B cell (primary cell): ENCODE measurements at regions not wholly inside any gene's neighbourhood (a gene's known extent, or its start where the extent isn't known, plus 50 kb on each side); places are given as distances from the start of the nearest gene placed in this dataset.

Experiments
- ATAC-seq: fragments of 200-7000 bp; cut with Tn5 transposase; one replicate; pipeline ENCODE4 v1.10.0; 2021; ENCODE audit warnings: low read depth, mild to moderate bottlenecking, moderate number of reproducible peaks, moderate library complexity
- CTCF ChIA-PET: fragments of 350-600 bp; sonication (Branson Sonifier 250); formaldehyde crosslinking; loops from one replicate; lab custom pipeline; 2021; ENCODE audit warnings: antibody characterized with exemption, inconsistent platforms; lab: Charles Lee
- POLR2A ChIA-PET: fragments of 350-600 bp; sonication (Branson Sonifier 250); formaldehyde crosslinking; loops from one replicate; lab custom pipeline; 2021; ENCODE audit warnings: antibody characterized with exemption; lab: Charles Lee
- DNase-seq: peaks from one replicate; pipeline ENCODE4 v3.0.0; 2013
- H2AFZ ChIP-seq: 2 replicates; pipeline ENCODE4 v1.6.1; 2012; ENCODE audit warnings: mild to moderate bottlenecking, low read depth, low read length; ENCODE audit not compliant: insufficient read depth, poor library complexity, severe bottlenecking
- H3K27ac ChIP-seq, 2 donors: 1 replicate in 1 of 2; 2 replicates in 1 of 2; pipeline ENCODE4 v1.5.1; 2012 to 2013; ENCODE audit warnings: low read length in 2 of 2, mild to moderate bottlenecking in 2 of 2, moderate library complexity in 1 of 2
- H3K27me3 ChIP-seq, 4 experiments: fragments of 200-600 bp in 1 of 4; sonication (generic) in 1 of 4; replicated peaks in 1 of 4; 1 replicate in 2 of 4; 2 replicates in 2 of 4; pipeline versions ENCODE4 v1.6.1 to v1.7.0; 2013 to 2016; ENCODE audit warnings: low read length in 3 of 4, mild to moderate bottlenecking in 2 of 4, mixed read lengths in 1 of 4, moderate library complexity in 1 of 4; ENCODE audit not compliant: insufficient read depth in 4 of 4, control insufficient read depth in 3 of 4; ENCODE audit errors: control extremely low read depth in 1 of 4
- H3K36me3 ChIP-seq, 2 experiments: replicated peaks in 1 of 2; 1 replicate in 1 of 2; 2 replicates in 1 of 2; pipeline versions ENCODE4 v1.6.1 to v1.7.1; 2013; ENCODE audit warnings: low read length in 1 of 2; ENCODE audit not compliant: insufficient read depth in 2 of 2, control insufficient read depth in 1 of 2; ENCODE audit errors: control extremely low read depth in 1 of 2, extremely low read depth in 1 of 2
- H3K4me1 ChIP-seq, 2 donors: fragments of 200-600 bp in 1 of 2; sonication (generic) in 1 of 2; 1 replicate in 1 of 2; 2 replicates in 1 of 2; pipeline versions ENCODE4 v1.5.1 to v1.6.1; 2013 to 2017; ENCODE audit warnings: low read length in 2 of 2; ENCODE audit not compliant: control insufficient read depth in 2 of 2, insufficient read depth in 2 of 2
- H3K4me2 ChIP-seq: replicated peaks from 2 replicates; pipeline ENCODE3; 2012; ENCODE audit warnings: mild to moderate bottlenecking, low read depth, low read length; ENCODE audit not compliant: poor library complexity, severe bottlenecking
- H3K4me3 ChIP-seq, 5 experiments: fragments of 200-600 bp in 1 of 5; sonication (generic) in 1 of 5; 1 replicate in 3 of 5; 2 replicates in 2 of 5; pipeline versions ENCODE4 v1.5.1 to v1.7.0; 2011 to 2016; ENCODE audit warnings: low read length in 4 of 5, mild to moderate bottlenecking in 4 of 5, low read depth in 2 of 5, control low read depth in 1 of 5, moderate library complexity in 1 of 5; ENCODE audit not compliant: insufficient read depth in 1 of 5; ENCODE audit errors: control extremely low read depth in 1 of 5, extremely low read depth in 1 of 5
- H3K79me2 ChIP-seq: fragments of 200-600 bp; sonication (generic); one replicate; pipeline ENCODE4 v1.6.0; 2016; ENCODE audit warnings: low read length; ENCODE audit not compliant: control insufficient read depth, insufficient read depth
- H3K9ac ChIP-seq: fragments of 200-600 bp; sonication (generic); 2 replicates; pipeline ENCODE4 v1.6.1; 2017; ENCODE audit warnings: mild to moderate bottlenecking, low read length, moderate library complexity
- H3K9me3 ChIP-seq, 3 donors: one replicate each; pipeline versions ENCODE4 v1.6.1 to v1.7.1; 2013; ENCODE audit warnings: low read length in 2 of 3; ENCODE audit not compliant: control insufficient read depth in 2 of 3, insufficient read depth in 1 of 3; ENCODE audit errors: control extremely low read depth in 1 of 3
- H4K20me1 ChIP-seq: 2 replicates; pipeline ENCODE4 v1.6.0; 2012; ENCODE audit warnings: mild to moderate bottlenecking, low read length; ENCODE audit not compliant: insufficient read depth, control insufficient read depth, poor library complexity, severe bottlenecking
- H3K27ac Mint-ChIP-seq: one replicate; pipeline ENCODE4 v1.8.0; 2021; ENCODE audit warnings: mixed read lengths
- H3K27me3 Mint-ChIP-seq: one replicate; pipeline ENCODE4 v1.8.0; 2021; ENCODE audit warnings: mixed read lengths
- H3K4me1 Mint-ChIP-seq: one replicate; pipeline ENCODE4 v1.8.0; 2021; ENCODE audit warnings: mixed read lengths
- H3K4me3 Mint-ChIP-seq: one replicate; pipeline ENCODE4 v1.8.0; 2021; ENCODE audit warnings: mixed read lengths
- H3K9me3 Mint-ChIP-seq: one replicate; pipeline ENCODE4 v1.8.0; 2022; ENCODE audit warnings: mixed read lengths; ENCODE audit not compliant: insufficient read depth
- CTCF ChIP-seq: fragments of 200-600 bp; IDR thresholded peaks from one replicate; pipeline ENCODE4 v1.8.0; 2022; ENCODE audit warnings: antibody characterized with exemption, mild to moderate bottlenecking
- EZH2 ChIP-seq: IDR thresholded peaks from 2 replicates; pipeline ENCODE4 v1.6.1; 2012; ENCODE audit warnings: borderline replicate concordance, low read depth, mild to moderate bottlenecking, moderate library complexity, low read length; ENCODE audit not compliant: insufficient read depth, poor library complexity, severe bottlenecking
- WGBS: methylation state at CpG from one replicate; pipeline ENCODE4 v1.1.5; 2013; ENCODE audit warnings: missing lambda C conversion rate; ENCODE audit not compliant: insufficient coverage; 5-methylcytosine and 5-hydroxymethylcytosine counted together
- intact Hi-C: fragments of 100-400 bp; cut with micrococcal nuclease; formaldehyde crosslinking; loops from one replicate; pipeline ENCODE4 v1.10.0; 2022

GRCh38 chr16:26993963-26994362 is 72.8 kb upstream of the C16orf82 start:
- H3K9ac ChIP-seq: no peak overlapping the region
- 65% methylated on average over 4 of the region's 5 CpGs for WGBS
- H4K20me1 ChIP-seq: no peaks in the 10 kb centered on the region
- peaks cover 31% of the 10 kb centered on the region for H3K27me3 Mint-ChIP-seq
- TF ChIP-seq CTCF (no peak), EZH2 (no peak)
- H3K4me3 Mint-ChIP-seq: no peak overlapping the region
- peaks cover 0 to 4% (median 1%) of the 10 kb centered on the region in 4 experiments for H3K27me3 ChIP-seq
- peaks cover 0 to 18% (median 10%) of the 10 kb centered on the region in 3 donors for H3K9me3 ChIP-seq
- H2AFZ ChIP-seq: no peak overlapping the region
- H3K4me1 ChIP-seq: no peaks in the 10 kb centered on the region
- H3K36me3 ChIP-seq: no peaks in the 10 kb centered on the region
- no peaks in the 10 kb centered on the region for H3K4me1 Mint-ChIP-seq
- H3K9me3 Mint-ChIP-seq: peaks cover 6% of the 10 kb centered on the region
- CTCF ChIA-PET: no interaction called here
- no peak for DNase-seq
- H3K27ac Mint-ChIP-seq: no peak overlapping the region
- intact Hi-C loops: no loop called here
- H3K4me3 ChIP-seq: no peak overlapping the region
- POLR2A ChIA-PET: no interaction called here
- ATAC-seq: no peak
- H3K79me2 ChIP-seq: no peaks in the 10 kb centered on the region
- no peak overlapping the region for H3K4me2 ChIP-seq
- H3K27ac ChIP-seq: no peak overlapping the region

GRCh38 chr16:26995522-26995921 is 71.2 kb upstream of the C16orf82 start:
- Histone ChIP-seq H4K20me1 (no peaks in the 10 kb centered on the region), H3K4me2 (no peak overlapping the region), H3K4me3 (no peak overlapping the region), H3K79me2 (no peaks in the 10 kb centered on the region), H3K36me3 (no peaks in the 10 kb centered on the region), H3K9me3 (peaks cover 0 to 18% (median 10%) of the 10 kb centered on the region in 3 donors), H3K4me1 (no peaks in the 10 kb centered on the region), H2AFZ (no peak overlapping the region), H3K9ac (no peak overlapping the region), H3K27ac (no peak overlapping the region), H3K27me3 (peaks cover 0 to 5% (median 2%) of the 10 kb centered on the region in 4 experiments)
- no peak for ATAC-seq
- no peak for TF ChIP-seq CTCF
- no peak for TF ChIP-seq EZH2
- intact Hi-C loops: no loop called here
- peaks cover 38% of the 10 kb centered on the region for H3K27me3 Mint-ChIP-seq
- POLR2A ChIA-PET: no interaction called here
- peaks cover 6% of the 10 kb centered on the region for H3K9me3 Mint-ChIP-seq
- DNase-seq: no peak
- no peaks in the 10 kb centered on the region for H3K4me1 Mint-ChIP-seq
- no peak overlapping the region for H3K4me3 Mint-ChIP-seq
- WGBS: 74% methylated on average over 4 of the region's 4 CpGs
- no peak overlapping the region for H3K27ac Mint-ChIP-seq
- CTCF ChIA-PET: no interaction called here
